Ishikawa (cell line): ENCODE measurements at regions not wholly inside any gene's neighbourhood (a gene's known extent, or its start where the extent isn't known, plus 50 kb on each side); places are given as distances from the start of the nearest gene placed in this dataset.

ENCODE experiments used
- CEBPB ChIP-seq: IDR thresholded peaks from 2 replicates; pipeline ENCODE4 v1.6.1; 2012
- CREB1 ChIP-seq: IDR thresholded peaks from 2 replicates; pipeline ENCODE4 v1.6.1; 2012; ENCODE audit warnings: low read depth
- EGR1 ChIP-seq: IDR thresholded peaks from 2 replicates; pipeline ENCODE4 v1.6.1; 2012
- EP300 ChIP-seq: IDR thresholded peaks from 2 replicates; pipeline ENCODE4 v1.6.1; 2012; ENCODE audit warnings: borderline replicate concordance
- FOXM1 ChIP-seq: IDR thresholded peaks from 2 replicates; pipeline ENCODE4 v1.6.1; 2012; ENCODE audit warnings: low read depth, borderline replicate concordance
- NFIC ChIP-seq: IDR thresholded peaks from 2 replicates; pipeline ENCODE4 v1.6.1; 2012
- RAD21 ChIP-seq: IDR thresholded peaks from 2 replicates; pipeline ENCODE4 v1.6.1; 2012; ENCODE audit warnings: low read depth
- REST ChIP-seq: IDR thresholded peaks from 2 replicates; pipeline ENCODE4 v1.6.1; 2012; ENCODE audit warnings: low read depth, mild to moderate bottlenecking
- TAF1 ChIP-seq: IDR thresholded peaks from 2 replicates; pipeline ENCODE4 v1.6.1; 2012; ENCODE audit warnings: low read depth, mild to moderate bottlenecking
- TCF12 ChIP-seq: IDR thresholded peaks from 2 replicates; pipeline ENCODE4 v1.6.1; 2012; ENCODE audit warnings: low read depth
- TEAD4 ChIP-seq: IDR thresholded peaks from 2 replicates; pipeline ENCODE4 v1.6.1; 2012
- USF1 ChIP-seq: IDR thresholded peaks from 2 replicates; pipeline ENCODE4 v1.6.1; 2012
- YY1 ChIP-seq: IDR thresholded peaks from 2 replicates; pipeline ENCODE4 v1.6.1; 2012; ENCODE audit warnings: low read depth
- ZBTB7A ChIP-seq: IDR thresholded peaks from 2 replicates; pipeline ENCODE4 v1.6.1; 2012; ENCODE audit warnings: low read depth
- TF ChIP-seq, protein P1 (sequence below): IDR thresholded peaks from 2 replicates; pipeline ENCODE4 v1.6.1; 2012

DNA sequence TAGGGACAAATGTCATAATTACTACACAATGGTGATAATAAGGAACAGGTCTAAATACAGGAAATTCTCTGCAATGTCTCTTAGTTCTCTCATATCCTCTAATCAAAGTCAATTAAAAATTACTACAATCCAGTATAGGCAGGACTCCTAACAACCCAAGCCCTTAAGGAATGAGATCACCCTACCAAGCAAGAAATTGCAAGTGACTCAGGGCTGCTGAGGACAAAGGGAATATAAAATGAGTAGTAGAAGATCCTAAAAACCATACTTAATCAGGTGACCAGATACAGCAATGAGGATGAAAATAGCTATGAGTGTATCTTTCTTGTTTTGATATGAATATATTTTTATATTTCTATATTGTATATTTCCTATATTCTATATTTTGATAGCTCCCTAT, 250.0 kb upstream of the DCC start:
- TF ChIP-seq TCF12 (no peak), NFIC (no peak), TAF1 (no peak), CEBPB (no peak), EGR1 (no peak), FOXM1 (no peak), USF1 (no peak), ZBTB7A (no peak), EP300 (no peak), YY1 (no peak), REST (no peak), TEAD4 (no peak)
- TF ChIP-seq, protein P1, sequence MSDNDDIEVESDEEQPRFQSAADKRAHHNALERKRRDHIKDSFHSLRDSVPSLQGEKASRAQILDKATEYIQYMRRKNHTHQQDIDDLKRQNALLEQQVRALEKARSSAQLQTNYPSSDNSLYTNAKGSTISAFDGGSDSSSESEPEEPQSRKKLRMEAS: no peak

GRCh38 chr18:52093171-52093570, 246.8 kb upstream of the DCC start:
- TF ChIP-seq EP300 (no peak), TAF1 (no peak), FOXM1 (no peak), YY1 (no peak), USF1 (no peak), CEBPB (no peak), TCF12 (no peak), ZBTB7A (no peak), RAD21 (no peak), NFIC (no peak), REST (no peak), EGR1 (no peak), CREB1 (no peak), TEAD4 (no peak)
- TF ChIP-seq, protein P1: no peak

- TF ChIP-seq TCF12 (no peak), RAD21 (no peak), FOXM1 (no peak), NFIC (no peak), YY1 (no peak), CREB1 (no peak), TEAD4 (no peak), EP300 (no peak), ZBTB7A (no peak), USF1 (no peak), EGR1 (no peak), TAF1 (no peak), REST (no peak), CEBPB (no peak)
- TF ChIP-seq, protein P1: no peak
Observed at GRCh38 chr18:52118684-52119083, 221.3 kb upstream of the DCC start.
